A172 (cell line): ENCODE measurements at regions not wholly inside any gene's neighbourhood (a gene's known extent, or its start where the extent isn't known, plus 50 kb on each side); places are given as distances from the start of the nearest gene placed in this dataset.
"Not testable (repeated sequence)": the region's sequence is repeated elsewhere in the genome, so short reads cannot be mapped to it uniquely, and the experiment has no call there.

Source experiments
- DNase-seq: peaks from one replicate; pipeline ENCODE4 v3.0.0-alpha.2; 2015; ENCODE audit warnings: low spot score

DNA sequence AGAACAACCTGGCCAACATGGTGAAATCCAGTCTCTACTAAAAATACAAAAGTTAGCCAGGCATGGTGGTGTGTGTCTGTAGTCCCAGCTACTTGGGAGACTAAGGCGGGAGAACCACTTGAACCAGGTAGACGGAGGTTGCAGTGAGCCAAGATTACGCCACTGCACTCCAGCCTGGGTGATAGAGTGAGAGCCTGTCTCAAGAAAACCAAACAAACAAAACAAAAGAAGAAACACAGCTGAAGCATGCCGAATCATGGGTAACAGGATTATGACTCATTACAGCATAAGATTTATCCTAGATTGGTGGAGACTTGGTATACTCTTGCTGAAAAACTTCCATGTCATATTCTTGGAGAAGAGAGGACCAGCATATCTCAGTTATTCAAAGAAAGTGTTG lies 236.7 kb upstream of the CCNH start:
- peak; percentile 4 for DNase-seq

DNA sequence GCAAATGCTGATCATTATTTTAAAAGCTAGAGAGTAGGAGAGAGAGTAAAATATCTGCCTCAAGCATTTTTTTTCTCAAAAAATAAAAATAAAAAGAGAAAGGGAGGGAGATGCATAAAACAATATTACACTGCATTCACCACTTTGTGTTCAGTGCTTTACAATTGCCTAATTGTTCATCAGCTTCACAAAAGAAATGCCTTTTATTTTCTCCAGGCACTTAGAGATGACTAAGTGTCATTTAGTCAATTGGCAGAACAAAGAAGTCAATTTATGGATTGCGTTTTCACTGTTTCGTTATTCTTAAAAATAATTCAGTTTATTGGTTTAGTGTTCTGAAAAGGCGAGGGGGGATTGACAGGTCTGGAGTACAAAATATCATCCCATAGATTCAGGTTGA lies 232.5 kb upstream of the CCNH start:
- no peak for DNase-seq

DNA sequence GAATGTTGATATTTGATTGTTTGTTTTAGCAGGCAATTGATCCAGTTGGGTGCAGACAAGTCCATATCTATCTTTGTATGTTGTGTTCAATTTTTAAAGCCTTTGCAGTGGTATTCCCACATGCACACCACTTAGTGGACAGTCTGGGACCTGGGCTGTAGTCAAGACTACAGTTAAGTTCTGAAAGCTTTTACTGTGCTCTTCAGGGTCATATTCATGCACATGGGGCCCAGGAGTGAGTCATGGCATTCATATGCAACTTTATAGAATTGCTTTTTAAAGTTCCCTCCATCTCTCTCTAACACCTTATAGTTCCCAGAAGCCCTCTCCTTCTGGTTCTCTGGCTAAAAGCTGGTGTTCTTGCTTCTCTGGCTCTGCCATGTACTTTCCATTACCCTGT lies 228.2 kb upstream of the CCNH start:
- no peak for DNase-seq

DNA sequence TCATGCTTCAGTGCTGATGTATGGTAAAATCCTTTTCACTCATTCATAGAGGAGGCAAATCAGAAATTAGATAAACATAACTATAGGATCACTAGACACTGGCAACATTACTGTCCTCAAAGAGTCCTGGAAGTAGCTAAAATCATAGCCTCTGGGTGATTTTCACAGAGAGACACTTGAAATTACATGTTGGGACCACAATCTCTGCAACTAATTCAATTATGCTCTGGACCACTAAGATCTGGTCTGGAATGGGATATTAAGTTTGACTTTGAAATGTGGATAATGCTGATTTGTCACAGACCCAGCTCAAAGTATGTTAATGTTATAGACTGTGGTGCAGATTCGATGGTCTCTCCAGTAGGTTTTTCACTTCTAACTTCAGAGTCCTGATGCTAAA lies 214.6 kb upstream of the CCNH start:
- DNase-seq: no peak

DNA sequence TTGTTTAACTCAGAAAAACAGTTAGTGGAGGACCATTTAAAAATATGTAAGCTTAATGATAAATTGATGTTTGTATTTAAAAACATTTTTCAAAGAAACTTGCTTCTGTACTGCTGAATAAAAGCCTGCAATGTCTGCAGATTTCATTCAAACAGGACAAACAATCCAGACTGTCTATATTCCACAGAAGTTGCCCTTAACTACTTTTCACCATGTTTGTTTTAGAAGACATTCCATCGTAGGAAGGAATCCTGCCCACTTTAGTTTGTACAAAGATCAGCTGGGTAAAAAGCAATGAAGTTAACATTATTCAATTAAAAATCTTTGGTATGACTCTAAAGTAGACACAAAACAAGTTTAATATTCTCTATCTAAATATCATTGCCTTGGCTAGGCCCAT lies 195.7 kb upstream of the CCNH start:
- DNase-seq: no peak

DNA sequence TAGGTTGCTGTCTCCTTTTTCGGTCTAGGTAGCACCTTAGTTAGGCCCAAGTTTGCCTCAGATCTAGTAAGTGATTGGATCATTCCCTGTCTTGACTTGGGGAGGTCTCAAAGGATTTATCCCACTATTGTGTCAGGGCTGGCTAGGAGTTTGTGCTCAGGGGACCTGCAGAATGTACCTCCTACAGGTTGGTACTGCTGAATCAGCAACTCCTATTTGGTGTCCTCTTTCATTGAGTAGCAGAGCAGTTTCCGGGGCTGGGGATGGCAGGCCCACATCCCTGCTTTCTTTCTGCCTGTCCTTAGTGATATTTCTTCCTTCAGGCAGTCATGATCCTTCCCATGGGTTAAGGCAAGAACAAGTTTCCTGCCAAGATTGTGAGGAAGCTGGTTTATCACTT lies 192.9 kb upstream of the CCNH start:
- DNase-seq: no peak

DNA sequence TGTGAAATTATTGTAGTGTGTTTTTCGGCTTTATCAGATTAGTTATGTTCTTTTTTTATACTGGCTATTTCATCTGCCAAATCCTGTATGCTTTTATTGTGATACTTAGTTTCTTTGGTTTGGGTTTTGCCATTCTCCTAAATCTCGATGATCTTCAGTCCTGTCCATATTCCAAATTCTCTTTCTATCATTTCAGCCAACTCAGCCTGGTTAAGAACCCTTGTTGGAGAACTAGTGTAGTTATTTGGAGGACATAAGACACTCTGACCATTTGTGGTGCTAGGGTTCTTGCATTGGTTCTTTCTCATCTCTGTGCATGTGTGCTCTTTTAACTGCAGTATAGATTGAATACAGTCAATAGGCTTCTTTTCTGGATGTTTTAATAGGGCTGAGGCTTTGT lies 187.0 kb upstream of the CCNH start:
- no peak for DNase-seq

DNA sequence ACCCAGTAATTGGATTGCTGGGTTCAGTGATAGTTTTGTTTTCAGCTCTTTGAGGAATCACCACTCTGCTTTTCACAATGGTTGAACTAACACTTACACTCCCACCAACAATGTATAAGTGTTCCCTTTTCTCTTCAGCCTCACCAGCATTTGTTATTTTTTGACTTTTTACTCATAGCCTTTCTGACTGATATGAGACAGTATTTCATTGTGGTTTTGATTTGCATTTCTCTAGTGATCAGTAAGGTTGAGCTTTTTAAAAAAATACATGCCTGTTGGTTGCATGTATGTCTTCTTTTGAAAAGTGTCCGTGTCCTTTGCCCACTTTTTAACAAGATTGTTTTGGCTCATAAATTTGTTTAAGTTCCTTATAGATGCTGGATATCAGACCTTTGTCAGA lies 185.7 kb upstream of the CCNH start:
- DNase-seq: no peak

DNA sequence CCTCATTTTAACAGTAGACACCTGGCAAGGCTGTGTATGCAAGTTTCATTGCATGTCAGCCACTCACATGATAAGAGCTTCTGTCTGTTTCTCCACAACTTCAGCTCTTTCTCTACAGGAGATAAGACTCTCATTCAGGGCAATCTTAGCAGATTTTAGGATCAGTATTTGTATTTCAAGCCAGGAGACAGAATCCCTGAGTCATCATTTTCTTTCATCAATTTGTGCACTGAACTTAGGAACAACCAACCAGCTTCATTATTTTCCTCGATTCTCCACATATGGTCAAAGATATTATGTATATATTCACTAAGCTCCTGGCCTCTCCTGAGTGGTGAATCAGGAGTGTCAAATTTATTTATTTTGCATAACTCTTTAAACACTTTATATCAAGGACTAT lies 181.8 kb upstream of the CCNH start:
- DNase-seq: no peak

DNA sequence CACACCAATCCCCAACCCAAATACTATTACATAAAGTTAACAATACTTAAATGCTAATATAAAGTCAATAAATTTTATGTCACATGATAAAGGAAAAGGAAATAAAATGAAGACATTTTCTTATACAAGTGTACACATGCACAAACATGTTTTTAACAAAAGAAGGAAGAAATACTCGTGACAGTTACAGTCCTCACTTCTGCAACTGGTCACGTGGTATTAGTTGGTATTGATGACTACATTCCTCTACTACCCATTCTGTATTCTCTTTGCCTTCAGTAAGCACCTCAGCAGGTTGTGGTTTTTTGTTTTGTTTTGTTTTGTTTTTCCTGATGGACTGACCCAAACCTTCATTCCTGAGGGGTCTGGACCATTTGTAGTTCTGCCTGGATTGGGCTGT lies 176.9 kb upstream of the CCNH start:
- no peak for DNase-seq

DNA sequence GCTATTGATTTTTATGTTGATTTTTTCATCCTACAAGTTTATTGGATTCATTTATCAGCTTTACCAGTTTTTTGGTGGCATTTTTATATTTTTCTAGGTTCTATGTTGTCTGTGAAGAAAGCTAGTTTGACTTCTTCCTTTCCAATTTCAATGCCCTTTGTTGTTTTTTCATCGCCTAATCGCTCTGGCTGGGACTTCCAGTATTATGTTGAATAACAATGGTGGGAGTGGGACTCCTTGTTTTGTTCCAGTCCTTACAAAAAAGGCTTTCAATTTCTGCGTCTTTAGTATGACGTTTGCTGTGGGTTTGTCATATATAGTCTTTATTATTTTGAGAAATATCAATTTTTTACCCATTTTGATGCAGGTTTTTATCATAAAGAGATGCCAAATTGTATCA lies 175.6 kb upstream of the CCNH start:
- DNase-seq: no peak

DNA sequence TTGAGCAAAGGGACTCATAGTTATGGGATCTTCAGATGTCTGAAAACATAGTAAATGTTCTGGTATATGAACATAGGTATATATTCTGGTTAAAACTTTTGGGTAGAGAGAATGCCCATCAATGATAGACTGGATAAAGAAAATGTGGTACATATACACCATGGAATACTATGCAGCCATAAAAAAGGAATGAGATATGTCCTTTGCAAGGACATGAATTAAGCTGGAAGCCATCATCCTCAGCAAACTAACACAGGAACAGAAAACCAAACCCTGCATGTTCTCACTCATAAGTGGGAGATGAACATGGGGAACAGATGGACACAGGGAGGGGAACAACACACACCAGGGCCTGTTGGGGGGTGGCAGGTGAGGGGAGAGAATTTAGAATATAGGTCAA lies 171.0 kb upstream of the CCNH start:
- not testable (repeated sequence) for DNase-seq

DNA sequence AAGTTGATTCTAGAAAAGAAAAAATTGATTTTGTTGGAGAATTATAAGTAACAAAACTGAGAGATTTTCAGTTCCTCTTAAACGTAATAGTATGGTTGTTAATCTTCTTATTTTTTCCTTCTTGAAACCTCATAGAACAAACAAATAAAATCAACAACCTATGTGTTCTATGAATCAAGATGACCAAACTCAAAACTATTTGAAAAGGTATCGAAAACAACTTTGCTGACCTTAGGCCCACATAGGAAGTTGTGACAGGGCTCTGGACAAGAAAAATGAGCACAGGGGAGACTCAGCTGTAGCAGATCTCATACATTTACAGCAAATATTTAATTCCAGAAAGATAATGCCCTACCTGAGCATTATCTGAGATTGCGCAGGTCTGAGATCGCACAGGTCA lies 169.4 kb upstream of the CCNH start:
- DNase-seq: no peak

DNA sequence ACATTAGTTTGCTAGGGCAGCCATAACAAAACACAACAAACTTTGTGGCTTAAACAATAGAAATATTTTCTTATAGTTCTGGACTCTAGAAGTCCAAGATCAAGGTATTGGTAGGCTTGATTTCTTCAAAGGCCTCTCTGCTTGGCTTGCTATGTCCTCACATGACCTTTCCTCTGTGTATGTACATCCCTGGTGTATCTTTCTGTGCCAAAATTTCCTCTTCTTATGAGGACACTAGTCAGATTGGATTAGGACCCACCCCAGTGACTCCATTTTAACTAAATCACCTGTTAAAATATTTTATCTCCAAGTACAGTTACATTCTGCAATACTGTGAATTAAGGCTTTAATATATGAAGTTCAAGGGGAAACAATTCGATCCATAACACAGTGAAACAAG lies 168.9 kb upstream of the CCNH start:
- DNase-seq: no peak

DNA sequence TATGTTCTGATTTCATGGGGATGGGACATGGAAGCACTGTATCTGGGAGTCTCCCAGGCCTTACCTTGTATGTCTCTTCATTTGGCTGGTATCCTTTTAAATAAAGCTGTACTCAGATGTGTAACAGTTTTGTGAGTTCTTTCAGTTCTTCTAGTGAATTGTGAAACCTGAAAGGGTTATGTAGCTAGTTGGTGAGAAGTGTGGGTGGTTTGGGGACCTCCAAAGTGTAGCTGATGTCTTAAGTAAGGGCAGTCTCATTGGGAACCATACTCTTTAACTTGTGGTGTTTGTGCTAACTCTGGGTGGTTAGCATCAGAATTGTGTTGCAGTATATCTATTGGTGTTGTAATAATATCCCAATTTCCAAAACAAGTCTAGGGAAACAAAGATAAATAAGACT lies 166.9 kb upstream of the CCNH start:
- no peak for DNase-seq

DNA sequence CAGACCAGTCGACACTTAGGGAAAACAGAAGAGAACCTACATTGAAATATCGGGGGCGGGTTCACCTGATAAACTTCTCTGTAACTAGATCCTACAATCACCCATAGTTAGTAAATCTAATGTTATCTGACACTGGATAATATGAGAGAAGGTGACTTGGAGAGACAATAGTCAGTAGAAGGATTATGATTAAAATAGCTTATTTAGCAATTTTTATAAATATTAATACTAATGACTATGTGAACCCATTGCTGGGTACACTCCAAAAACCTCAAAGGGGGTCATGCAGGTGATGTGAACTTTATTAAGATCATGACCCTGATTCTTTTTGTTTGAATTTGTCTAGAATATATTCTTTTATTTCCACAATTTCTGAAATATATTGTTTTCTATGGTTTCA lies 164.1 kb upstream of the CCNH start:
- DNase-seq: no peak

DNA sequence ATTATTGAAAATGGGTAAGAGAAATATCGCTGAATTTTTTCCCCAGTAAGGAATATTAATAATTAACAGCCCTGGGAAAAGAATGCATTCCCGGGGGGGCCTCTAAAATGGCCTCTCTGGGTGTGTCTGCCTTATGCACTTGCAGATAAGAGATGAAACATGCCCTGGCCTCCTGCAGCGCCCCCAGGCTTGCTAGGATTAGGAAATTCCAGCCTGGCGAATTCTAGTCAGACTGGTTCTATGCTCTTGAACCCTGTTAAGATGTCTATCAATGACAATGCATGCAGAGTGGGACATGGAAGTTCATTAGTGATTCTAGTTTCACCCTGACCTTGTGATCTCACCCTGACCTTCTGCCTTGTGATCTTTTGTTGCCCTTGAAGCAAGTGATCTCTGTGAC lies 163.6 kb upstream of the CCNH start:
- not testable (repeated sequence) for DNase-seq

DNA sequence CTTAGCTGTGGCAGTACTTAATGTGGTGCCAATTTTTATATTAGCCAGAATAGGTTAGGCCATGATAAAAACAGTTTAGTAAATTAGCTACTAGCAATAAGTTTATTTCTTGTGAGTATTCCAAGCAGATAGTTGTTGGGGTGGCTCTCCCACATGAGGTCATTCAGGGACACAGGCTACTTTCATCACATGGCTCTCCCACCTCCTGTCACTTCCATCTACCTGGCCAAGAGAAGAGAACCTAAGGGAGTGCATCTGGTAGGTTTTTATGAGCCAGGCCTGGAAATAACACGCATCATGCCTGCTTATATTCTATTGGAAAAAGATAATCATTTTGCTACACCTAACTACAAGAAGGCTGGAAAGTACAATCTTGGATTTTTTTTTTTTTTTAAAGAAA lies 161.4 kb upstream of the CCNH start:
- no peak for DNase-seq

DNA sequence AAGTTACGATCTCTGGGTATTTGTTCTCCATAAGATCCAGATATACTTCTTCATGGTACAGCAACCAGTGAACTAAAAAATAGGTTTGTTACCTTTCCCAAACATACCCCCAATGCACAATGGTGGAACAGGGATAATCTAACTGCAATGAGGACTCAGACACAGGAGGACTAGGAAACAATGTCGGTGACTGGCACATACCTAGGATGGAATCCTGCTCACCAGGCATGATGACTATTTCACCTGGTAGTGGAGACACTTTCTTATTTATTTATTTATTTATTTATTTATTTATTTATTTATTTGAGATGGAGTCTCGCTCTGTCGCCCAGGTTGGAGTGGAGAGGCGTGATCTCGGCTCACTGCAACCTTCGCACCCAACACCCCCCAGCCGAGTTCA lies 159.9 kb upstream of the CCNH start:
- no peak for DNase-seq

DNA sequence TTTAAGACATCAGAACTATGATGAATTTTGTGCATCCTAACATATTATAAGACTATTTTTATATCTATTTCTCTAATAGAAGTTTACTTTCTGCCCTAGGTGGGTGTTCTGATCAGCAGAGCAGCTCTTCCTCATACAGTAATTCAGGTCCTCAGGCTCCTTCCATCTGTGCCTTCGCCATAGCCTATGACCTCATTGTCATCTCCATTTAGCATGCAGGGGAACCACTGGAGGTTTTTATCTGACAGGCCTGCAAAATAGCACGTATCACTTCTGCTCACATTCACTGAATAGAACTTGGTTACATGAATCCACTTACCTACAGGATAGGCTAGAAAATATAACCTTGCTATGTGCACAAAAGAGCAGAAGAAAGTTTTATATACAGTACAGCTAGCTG lies 159.4 kb upstream of the CCNH start:
- no peak for DNase-seq

DNA sequence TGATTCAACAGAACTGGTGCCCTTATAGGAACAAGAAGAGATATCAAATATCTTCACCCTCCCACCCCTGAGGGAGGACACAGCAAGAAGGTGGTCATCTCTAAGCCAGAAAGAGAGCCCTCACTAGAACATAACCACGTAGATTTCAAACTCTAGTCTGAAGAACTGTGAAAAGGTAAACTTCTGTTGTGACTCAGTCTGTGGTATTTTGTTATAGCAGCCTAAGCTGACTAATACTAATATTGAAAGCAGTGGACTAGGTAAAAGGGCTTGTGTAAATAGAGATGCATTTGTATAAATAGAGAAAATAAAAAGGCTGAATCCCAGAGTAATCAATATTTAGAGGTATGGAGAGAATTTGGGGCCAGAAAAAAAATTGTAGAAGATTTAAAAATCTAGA lies 157.6 kb upstream of the CCNH start:
- DNase-seq: no peak

DNA sequence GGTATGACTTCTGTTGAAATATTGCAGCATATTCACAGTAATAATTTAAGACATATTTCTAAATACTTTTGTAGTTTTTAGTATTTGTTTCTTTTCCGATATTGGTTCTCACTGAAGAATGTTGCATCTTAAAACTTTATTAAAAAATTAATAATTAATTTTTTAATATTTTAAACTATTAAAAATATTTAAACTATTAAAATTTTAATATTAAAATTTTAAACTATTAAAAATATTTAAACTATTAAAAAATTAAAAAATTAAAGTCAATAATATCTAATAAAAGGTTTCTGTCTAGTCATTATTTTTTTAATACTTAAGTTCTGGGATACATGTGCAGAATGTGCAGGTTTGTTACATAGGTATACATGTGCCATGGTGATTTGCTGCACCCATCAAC lies 149.3 kb upstream of the CCNH start:
- DNase-seq: no peak

DNA sequence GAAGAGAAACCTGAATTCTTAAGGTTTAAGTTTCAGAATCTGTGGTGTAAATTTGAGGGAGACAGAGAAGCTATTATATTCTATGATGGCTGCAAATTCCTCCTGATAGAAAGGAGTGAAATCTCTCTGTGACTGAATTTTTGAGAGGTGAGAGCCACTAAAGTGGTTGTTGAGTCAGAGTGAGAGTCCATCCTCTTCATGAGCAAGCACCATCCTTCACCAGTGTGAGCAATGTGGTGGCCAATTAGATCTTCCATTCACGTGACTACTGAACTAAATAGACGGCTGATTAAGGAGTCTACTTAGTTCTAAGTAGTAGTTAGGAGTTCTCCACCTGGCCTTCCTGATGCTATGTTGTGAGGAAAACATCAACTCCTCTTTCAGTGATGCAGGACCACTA lies 147.8 kb upstream of the CCNH start:
- DNase-seq: no peak

DNA sequence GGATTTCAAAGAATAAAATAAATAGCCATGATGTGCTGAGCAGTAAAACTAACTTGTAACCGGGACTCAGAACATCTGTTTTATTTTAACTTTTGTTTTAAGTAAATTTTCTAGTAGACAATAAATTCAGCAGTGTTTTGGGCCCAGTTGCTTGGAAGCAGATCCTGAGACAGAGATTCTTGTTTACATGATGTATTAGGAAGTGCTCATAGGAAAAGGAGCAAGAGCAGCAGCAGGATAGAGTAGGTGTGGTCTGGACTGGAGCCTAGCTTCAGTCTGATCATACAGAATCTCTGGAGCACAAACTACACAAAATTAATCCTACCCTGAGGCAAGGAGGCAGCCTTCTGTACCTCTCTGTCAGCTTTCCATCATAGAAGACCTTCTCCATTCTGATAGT lies 139.2 kb upstream of the CCNH start:
- DNase-seq: no peak

DNA sequence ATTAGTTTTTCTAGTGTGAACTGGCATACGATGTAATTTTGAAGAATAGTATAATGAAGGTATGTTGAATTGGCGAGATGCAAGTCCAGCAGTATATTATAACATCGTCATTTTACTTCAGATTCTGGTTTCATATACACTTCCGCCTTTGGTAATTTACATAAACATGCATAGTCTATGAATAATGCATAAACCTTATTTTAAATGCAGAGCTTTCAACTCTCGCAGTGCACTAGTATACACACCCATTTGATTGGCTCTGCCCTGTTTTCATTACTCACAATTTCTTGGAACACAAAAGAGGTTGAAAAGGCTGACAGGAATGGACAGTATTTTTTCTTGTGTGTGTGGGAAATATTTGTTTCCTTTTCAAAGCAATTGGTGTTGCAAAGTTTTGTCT lies 128.9 kb upstream of the CCNH start:
- no peak for DNase-seq
